IPS DF 4.7 (cell line): ENCODE measurements at regions not wholly inside any gene's neighbourhood (a gene's known extent, or its start where the extent isn't known, plus 50 kb on each side); places are given as distances from the start of the nearest gene placed in this dataset.

ENCODE experiments used
- DNase-seq: peaks from one replicate; pipeline ENCODE4 v3.0.0-alpha.2; 2013; ENCODE audit warnings: low spot score; ENCODE audit errors: extremely low read depth

DNA sequence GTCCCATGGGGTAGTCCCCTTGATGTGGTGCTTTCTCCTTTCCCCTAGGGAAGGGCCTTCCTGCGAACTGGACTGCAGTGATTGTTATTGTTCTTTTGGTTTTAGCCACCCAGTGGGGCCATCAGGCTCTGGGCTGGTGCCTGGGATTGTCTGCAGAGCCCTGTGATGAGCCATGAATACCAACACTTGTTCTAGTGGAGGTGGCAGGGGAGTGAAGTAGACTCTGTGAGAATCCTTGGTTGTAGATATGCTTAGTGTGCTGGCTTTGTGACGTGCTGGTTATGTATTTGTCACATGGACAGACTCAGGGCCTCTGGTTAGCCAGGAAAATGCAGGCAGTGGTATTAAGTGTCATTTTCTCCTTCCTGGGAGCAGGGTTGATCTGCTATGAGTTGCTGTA lies 51.8 kb upstream of the NDUFB4 start:
- no peak for DNase-seq

DNA sequence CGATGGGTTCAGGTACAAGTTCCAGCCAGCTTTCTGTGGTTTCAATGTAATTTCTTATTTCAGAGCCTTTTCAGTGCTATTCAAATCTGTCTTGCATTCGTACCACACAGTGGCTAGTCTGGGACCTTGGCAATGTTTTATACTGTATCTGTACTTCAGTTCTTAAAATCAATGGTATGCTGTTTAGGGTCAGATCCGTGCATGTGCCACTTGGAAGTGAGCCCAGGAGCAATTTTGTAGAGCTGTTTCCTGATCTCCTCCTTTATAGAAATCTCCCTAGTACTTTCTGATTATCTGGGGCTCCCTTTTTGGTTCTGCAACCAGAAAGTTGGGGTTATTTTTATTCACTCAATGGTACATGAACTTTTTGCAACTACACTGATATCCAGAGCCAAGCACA lies 59.5 kb upstream of the NDUFB4 start:
- DNase-seq = no peak

DNA sequence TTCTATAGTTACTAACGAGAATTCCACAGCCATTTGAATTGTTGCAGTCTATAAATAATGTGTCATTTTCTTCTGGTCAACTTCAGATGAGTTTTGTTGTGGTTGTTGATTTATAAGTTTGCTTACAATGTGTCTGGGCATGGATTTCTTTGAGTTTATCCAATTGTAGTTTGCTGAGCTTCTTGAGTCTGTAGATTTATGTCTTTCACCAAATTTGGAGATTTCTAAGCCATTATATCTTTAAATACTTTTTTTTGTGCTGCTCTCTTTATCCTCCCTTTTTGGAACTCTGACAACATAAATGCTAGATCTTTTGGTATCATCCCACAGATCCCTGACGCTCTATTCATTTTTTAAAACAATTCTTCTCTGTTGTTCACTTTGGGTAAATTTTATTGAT lies 63.2 kb upstream of the NDUFB4 start:
- DNase-seq = no peak

DNA sequence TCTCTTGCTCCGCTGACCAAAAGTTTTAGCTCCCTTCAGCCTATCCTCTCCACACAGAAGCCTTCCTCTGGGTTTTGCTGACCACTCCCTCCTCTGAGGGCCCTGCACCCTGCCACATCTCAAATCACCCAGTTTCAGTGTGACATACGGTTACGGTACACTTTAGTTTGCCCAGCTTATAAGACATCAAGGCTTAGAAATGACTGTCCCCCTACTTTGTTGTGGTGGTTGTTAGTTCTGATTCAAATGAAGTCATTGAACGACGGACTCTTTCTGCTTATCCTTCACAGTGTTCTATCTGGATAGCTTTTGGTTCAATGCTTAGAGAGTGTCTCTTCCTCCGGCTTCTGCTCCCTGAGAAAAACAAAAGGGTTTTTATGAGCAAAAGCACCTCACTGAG lies 68.0 kb upstream of the NDUFB4 start:
- no peak for DNase-seq

DNA sequence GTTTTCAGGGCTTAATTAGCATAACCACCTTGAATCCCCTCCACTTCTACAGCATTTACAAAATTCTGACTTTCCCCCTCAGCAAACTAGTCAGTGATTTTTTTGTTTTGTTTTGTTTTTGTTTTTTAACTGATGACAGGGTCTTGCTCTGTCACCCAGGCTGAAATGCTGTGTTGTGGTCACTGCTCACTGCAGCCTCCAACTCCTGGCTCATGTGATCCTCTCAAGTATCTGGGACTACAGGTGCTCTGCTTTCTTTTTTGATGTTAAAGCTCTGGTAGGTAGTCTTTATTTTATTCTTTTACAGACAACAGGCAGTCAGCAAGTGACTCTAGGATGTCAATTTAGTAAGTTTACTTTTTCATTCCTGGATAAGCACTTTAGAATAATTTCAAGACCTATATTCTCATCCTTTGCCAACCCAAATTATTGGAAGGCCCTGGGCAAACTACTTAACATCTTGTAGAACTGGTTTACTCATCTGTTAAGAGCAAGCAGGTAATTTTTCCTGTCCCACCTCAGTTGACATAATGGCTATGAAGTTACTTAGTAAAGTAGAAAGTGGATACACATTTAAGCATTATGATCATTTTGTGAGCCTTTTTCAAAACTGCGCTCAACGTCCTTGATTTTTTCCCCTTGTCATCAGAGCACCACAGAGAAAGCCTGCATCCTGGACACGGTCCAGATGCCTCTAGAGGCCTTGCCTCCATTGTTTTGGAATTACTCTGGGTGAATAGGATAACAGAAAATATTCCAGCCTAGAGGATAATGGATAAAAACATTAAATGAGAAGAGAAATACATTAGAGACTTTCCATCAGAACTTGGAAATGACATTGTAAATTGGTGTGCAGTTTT lies 69.9 kb upstream of the NDUFB4 start:
- DNase-seq = no peak

DNA sequence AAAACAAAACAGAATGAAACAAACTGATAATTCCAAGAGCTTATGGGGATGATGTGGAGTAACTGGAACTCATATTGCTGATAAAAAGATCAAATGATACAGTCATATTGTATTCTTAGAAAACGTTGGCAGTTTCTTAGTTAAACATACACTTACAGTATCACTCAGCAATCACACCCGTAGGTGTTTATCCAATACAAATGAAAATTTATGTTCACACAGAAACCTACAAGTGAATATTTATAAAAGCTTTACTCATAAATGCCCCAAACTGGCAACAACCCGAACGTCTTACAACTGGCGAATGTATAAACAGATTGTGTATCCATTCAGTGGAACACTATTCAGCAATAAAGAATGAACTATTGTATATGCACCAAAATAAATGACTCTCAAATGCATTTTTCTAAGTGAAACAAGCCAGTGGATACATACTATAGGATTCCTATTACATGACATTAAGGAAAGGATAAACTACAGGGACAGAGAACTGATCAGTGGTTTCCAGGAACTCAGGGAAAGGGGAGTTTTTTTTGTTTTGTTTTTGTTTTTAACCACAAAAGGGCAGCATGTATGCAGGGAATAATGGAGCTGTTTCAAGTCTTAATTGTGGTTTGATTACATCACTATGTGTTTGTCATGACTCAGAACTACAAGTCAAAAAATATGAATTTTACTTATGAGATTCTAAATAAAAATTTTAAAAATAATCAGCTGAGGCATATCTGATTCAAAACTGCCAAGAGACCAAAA lies 71.8 kb upstream of the NDUFB4 start:
- no peak for DNase-seq

DNA sequence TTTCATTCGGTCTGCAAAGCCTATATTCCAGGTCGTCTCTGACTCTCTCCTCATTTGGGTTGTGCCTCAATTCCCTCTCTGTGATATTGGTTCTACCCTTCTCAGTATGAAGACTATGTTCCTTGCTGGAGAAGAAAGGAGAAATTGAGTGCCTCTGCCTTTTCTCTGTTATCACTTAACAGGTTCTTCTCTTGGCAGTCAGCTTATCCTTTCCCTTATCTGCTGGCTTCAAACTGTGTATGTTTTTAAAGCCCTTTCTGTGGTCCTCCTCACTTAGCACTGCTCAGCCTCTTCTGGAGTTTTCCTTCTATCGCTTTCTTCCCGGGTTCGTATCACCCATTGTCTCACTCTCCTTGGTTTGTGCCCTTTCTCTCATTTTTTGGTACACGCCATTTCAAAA lies 65.3 kb upstream of the FSTL1 start:
- DNase-seq = no peak

DNA sequence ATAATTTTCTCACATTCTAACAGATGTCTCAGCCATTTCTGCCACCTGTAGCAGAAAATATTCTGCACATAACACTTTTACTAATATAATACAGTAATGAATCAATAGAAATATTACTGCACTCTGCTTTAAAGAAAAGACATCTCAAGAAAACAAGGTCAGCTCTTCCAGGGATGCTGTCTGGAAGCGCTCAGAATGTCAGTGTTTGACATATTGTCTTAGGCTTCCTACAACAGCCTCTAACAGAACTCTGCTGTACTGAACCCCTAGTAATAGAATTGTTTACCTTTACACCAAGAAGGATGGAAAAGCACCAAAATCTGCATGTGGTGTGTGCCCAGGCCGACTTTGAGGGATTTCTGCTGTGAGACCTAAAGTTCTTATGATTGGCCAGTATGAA lies 61.9 kb upstream of the FSTL1 start:
- no peak for DNase-seq

DNA sequence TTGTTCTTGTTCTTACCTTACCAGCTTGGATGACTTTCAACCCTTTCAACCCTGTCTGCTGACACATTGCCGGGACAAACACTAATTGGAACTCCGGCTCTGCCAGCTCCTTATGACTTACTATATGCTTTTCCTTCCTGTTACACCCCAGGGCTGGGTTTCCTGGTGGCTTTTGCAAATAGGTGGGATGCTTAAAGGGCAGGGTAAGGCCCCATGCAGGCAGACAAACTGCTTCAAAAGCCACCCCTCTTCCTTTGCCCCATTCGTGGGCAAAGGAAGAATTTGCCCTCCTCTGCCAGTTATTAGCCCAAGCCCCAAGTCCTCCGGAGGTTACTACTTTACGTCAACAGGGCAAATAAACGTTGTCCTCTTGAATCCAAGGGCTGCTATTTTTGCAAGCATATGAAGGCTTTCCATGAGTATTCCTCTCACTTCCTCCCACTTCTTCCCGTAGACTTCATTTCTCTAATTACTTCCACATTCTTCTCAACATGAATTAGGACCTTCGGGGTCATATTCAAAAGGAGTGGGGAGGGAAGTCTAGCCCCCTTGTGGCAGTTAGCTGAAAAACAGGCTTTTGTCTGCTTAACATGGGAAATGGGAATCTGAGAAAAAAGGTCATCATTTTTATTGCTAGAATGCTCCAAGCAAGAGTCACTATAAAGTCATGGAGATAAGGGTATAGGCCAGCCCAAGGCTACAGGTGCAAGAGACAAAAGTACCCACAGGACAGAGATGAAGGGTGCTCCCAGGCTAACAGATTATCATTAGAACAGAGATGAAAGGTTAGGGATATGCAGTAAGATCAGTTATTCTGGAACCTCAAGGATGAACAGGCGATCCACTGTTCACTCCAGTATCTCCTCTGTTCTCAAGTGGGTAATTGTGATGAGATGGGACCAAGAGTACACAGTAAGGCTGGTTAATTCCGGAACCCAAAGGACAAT lies 56.3 kb upstream of the FSTL1 start:
- DNase-seq = peak; percentile 46

DNA sequence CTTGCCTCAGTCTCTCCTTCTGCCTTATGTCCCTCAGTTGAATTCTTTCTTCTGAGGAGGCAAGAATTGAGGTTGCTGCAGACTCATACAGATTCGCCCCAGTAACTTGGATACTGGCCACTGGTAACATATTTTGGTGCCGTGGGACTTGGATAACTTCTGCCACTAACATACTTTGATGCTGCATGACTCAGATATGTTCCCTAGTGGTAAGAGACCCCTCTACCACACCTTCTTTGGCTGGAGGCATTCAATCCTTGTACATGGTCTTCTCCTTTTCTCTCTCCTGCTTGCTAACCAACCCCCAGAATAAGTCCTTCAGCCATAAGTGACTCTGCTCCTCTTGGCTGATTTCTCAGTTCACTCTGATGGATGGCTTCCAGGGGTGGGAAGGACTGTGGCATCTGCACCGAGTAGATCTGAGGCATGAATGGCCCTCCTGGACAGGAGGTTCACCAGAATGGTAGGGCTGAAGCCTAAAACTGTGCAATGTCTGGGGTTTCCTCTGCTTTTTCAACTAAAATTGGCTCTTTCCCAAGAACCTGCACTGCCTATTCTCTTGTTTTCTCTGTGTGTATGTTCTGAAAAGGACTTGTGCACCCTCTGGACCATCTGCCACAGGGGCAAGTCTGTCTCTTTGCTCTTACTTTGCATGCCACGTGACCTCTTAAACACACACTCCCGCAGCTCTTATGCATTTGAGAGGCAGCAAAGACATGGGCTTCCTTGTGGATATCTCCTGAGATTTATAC lies 55.5 kb upstream of the FSTL1 start:
- DNase-seq = no peak

DNA sequence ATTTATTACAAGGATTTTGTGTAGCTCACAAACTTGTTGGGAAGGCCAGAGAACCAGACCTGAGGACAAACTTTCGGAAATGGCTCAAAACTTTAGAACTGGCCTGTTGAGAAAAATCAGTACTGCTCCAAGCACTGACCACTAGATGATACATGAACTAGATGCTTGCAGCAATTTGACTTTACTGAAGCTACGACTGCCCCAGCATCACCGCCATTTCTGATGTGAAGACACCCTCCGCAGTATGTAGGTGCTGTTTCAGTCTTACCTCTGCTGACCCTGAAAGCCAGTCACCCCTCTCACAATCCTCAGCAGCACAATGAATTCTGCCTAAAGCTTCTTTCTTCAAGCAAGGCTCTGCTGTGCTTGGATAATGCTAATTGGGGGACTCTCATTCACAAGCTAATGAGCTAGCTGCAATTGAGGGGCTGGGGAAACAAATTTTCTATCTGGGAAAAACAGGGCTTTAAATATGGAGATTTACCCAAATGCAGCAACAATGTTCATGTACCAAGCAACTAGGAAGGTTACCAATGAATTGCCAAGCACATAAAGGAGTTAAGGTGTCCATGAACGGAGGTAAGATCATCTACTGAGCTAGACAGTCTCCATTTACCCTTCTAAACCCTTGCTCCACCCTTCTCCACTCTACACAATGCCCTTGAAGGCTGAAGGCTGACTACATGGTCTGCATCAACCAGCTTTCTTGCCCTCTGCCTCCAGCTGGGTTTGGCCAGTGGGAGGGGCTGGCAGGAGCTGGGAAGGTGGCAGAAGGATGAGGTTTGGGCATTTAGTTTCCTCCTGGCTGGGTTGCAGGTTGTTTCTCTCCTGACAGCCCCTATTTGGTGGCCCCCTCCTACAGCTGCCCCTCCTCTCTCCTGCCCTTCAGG lies 53.2 kb upstream of the FSTL1 start:
- DNase-seq = no peak

DNA sequence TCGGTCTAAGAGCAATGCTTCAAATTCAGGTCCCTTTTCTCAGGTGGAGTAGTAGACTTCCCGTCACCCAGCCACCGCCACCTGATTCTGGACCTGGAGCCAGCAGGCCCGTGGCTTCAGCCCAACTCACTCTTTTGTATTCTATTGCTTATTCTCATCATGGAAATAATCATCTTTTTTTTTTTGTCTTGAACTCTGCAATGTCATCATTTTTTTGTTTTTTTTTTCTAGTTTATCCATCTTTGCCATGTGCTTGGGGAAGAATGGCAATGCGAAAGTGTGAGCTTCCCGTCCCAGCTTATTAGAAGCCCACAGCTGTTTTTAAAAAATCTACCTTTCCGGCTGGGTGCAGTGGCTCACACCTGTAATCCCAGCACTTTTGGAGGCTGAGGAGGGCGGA lies 51.3 kb upstream of the FSTL1 start:
- no peak for DNase-seq
